Tibial artery (tissue), 4 donors: ENCODE measurements at regions not wholly inside any gene's neighbourhood (a gene's known extent, or its start where the extent isn't known, plus 50 kb on each side); places are given as distances from the start of the nearest gene placed in this dataset.

Experiments
- DNase-seq, 2 donors: peaks; one replicate each; pipeline ENCODE4 v3.0.0-alpha.2; 2019
- H3K27ac ChIP-seq, 2 donors: fragments of 200-600 bp; sonication (generic) in 1 of 2; 1 replicate in 1 of 2; 2 replicates in 1 of 2; pipeline ENCODE4 v1.5.1; 2018 to 2019; ENCODE audit warnings: mild to moderate bottlenecking in 1 of 2
- H3K27me3 ChIP-seq, 2 donors: fragments of 200-600 bp; sonication (generic) in 1 of 2; one replicate each; pipeline versions ENCODE4 v1.5.1 to v1.6.0; 2016 to 2019
- H3K36me3 ChIP-seq, 3 donors: fragments of 200-600 bp; sonication (generic) in 2 of 3; one replicate each; pipeline ENCODE4 v1.5.1; 2016 to 2019; ENCODE audit warnings: mild to moderate bottlenecking in 2 of 3
- H3K4me1 ChIP-seq, 4 donors: fragments of 200-600 bp; sonication (generic) in 2 of 4; 1 replicate in 3 of 4; 2 replicates in 1 of 4; pipeline ENCODE4 v1.5.1; 2016 to 2019
- H3K4me3 ChIP-seq, 2 donors: fragments of 200-600 bp; sonication (generic) in 1 of 2; 1 replicate in 1 of 2; 2 replicates in 1 of 2; pipeline ENCODE4 v1.5.1; 2018 to 2019; ENCODE audit warnings: mild to moderate bottlenecking in 2 of 2
- H3K9me3 ChIP-seq, 3 donors: fragments of 200-600 bp; sonication (generic) in 1 of 3; one replicate each; pipeline ENCODE4 v1.5.1; 2016 to 2019
- intact Hi-C: fragments of 100-400 bp; cut with DNase I; formaldehyde crosslinking; loops from one replicate; pipeline ENCODE4 v1.15.0; 2023; ENCODE audit warnings: low total_unique reads
- TF ChIP-seq, protein P1 (sequence below), 2 experiments: fragments of 200-600 bp in 1 of 2; fragments of 450-650 bp in 1 of 2; IDR thresholded peaks; one replicate each; pipeline ENCODE4 v1.5.1; 2017 to 2019; ENCODE audit warnings: antibody characterized with exemption in 2 of 2, mild to moderate bottlenecking in 1 of 2, moderate library complexity in 1 of 2

DNA sequence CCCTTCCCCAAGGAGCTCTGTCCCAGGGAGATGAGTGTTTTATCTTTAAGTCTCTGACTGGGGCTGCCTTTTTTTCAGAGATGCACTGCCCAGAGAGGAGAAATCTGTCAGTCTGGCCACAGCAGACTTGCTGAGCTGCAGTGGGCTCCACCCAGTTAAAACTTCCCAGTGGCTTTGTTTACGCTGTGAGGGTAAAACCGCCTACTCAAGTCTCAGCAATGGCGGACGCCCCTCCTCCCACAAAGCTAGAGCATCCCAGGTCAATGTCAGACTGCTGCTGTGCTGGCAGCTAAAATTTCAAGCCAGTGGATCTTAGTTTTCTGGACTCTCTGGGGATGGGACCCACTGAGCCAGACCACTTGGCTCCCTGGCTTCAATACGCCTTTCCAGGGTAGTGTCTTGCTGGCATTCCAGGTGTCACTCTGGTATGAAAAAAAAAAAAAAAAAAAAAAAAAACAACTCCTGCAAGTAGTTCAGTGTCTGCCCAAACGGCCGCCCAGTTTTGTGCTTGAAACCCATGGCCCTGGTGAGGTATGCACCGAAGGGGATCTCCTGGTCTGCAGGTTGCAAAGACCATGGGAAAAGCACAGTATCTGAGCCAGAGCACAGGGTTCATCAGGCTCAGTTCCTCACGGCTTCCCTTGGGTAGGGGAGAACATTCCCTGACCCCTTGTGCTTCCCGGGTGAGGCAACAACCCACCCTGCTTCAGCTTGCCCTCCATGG lies 1616.1 kb upstream of the ADGRL3 start:
- H3K36me3 ChIP-seq: no peaks in the 10 kb centered on the region
- H3K27me3 ChIP-seq: no peaks in the 10 kb centered on the region
- DNase-seq: no peak
- no peaks in the 10 kb centered on the region for H3K9me3 ChIP-seq
- TF ChIP-seq, protein P1, sequence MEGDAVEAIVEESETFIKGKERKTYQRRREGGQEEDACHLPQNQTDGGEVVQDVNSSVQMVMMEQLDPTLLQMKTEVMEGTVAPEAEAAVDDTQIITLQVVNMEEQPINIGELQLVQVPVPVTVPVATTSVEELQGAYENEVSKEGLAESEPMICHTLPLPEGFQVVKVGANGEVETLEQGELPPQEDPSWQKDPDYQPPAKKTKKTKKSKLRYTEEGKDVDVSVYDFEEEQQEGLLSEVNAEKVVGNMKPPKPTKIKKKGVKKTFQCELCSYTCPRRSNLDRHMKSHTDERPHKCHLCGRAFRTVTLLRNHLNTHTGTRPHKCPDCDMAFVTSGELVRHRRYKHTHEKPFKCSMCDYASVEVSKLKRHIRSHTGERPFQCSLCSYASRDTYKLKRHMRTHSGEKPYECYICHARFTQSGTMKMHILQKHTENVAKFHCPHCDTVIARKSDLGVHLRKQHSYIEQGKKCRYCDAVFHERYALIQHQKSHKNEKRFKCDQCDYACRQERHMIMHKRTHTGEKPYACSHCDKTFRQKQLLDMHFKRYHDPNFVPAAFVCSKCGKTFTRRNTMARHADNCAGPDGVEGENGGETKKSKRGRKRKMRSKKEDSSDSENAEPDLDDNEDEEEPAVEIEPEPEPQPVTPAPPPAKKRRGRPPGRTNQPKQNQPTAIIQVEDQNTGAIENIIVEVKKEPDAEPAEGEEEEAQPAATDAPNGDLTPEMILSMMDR (IDR thresholded peaks at IDR 0.05): no peak
- intact Hi-C loops: no loop called here
- H3K4me1 ChIP-seq: no peaks in the 10 kb centered on the region
- no peak overlapping the region for H3K27ac ChIP-seq
- H3K4me3 ChIP-seq: no peak overlapping the region

DNA sequence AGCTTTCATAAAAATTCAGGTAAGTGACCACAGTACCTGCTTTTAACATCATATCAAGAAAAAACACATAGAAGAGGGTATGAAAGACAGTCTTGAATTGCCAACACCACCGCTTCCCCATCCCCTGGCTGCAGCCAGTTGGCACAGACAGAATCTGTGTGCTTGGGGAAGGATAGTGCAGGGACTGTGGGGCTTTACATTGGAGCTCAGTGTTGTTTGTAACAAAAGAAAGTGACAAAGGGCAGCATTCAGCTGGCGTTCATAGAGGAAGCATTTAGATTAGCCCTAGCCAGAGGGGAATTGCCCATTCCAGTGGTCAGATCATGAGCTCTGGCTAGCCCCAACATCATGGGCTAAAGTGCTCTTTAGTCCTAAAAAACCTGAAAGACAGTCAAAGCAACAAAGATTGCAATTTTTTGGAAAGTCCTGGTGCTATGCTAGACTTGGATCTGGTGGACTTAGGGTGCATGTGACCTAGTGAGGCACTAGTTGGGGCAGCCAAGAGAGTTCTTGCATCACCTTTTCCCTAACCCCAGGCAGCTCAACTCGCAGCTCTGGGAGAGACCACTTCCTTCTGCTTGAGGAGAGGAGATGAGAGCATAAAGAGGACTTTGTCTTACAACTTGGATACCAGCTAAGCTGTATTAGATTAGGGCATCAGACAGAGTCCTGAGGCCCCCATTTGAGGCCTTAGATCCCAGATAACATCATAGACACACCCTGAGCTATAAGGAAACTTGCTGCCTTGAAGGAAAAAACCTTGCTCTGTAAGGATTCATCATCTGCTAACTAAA lies 1602.4 kb upstream of the ADGRL3 start:
- TF ChIP-seq, protein P1 (IDR thresholded peaks at IDR 0.05): no peak
- no peaks in the 10 kb centered on the region for H3K36me3 ChIP-seq
- H3K4me1 ChIP-seq: no peaks in the 10 kb centered on the region
- H3K27ac ChIP-seq: no peak overlapping the region
- no peaks in the 10 kb centered on the region for H3K9me3 ChIP-seq
- H3K4me3 ChIP-seq: no peak overlapping the region
- DNase-seq: no peak
- intact Hi-C loops: no loop called here
- H3K27me3 ChIP-seq: no peaks in the 10 kb centered on the region

DNA sequence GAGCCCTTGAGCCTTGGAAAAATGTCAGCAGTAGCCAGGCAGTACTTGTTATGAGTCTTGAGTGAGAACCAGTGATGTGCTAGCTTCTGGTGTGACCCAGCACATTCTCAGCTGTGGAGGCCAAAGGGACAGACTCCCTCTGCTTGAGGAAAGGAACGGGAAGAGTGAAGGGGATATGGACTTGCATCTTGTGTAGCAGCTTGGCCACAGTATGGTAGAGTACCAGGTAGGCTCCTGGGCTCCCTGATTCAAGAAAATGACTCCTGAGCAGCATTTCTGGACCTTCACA lies 1601.9 kb upstream of the ADGRL3 start:
- Histone ChIP-seq H3K9me3 (no peaks in the 10 kb centered on the region), H3K27me3 (no peaks in the 10 kb centered on the region), H3K4me3 (no peak overlapping the region), H3K4me1 (no peaks in the 10 kb centered on the region), H3K36me3 (no peaks in the 10 kb centered on the region), H3K27ac (no peak overlapping the region)
- intact Hi-C loops: no loop called here
- TF ChIP-seq, protein P1 (IDR thresholded peaks at IDR 0.05): no peak
- no peak for DNase-seq

DNA sequence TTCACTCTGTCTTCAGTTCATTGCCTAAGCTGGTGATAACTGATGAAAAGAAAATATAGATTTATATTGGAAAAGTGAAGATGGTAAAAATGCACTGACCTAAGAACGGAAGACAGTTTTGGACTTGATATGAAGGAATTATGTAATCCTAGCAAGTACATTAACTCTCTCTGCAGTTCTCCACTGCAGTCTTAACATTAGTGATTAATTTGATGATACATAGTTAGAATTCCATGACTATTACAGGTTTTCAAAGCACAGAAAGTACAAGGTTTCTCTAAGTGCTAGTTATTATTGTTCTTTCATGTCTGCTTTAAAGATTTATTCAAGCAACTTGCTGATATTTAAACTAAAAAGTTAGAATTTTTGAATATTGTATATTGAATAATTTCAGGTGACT lies 1591.7 kb upstream of the ADGRL3 start:
- intact Hi-C loops: no loop called here
- TF ChIP-seq, protein P1 (IDR thresholded peaks at IDR 0.05): no peak
- H3K36me3 ChIP-seq: no peaks in the 10 kb centered on the region
- H3K4me1 ChIP-seq: peaks cover 0 to 17% (median 2%) of the 10 kb centered on the region in 4 donors
- no peaks in the 10 kb centered on the region for H3K27me3 ChIP-seq
- H3K9me3 ChIP-seq: no peaks in the 10 kb centered on the region
- no peak overlapping the region for H3K27ac ChIP-seq
- no peak overlapping the region for H3K4me3 ChIP-seq
- DNase-seq: no peak

DNA sequence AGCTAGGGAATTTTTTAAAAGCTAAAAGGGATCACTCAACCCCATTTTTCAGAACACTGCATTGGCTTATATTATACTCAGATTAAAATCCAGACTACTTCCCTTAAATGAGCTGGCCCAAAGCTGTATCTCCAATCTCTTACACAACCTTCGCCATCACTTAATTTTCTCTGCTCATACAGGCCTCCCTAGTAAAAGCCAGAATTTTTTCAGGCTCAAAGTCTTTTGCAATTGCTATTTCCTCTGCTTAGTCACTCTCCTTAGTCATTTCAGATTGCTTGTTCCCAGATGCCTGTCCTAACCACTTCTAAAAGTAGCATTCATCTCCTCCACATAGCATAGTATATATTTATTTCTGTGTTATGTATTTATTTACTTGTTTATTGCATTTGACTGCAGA lies 1587.9 kb upstream of the ADGRL3 start:
- intact Hi-C loops: no loop called here
- DNase-seq: no peak
- Histone ChIP-seq H3K27me3 (no peaks in the 10 kb centered on the region), H3K9me3 (no peaks in the 10 kb centered on the region), H3K36me3 (no peaks in the 10 kb centered on the region), H3K4me3 (no peak overlapping the region), H3K4me1 (peaks cover 0 to 24% (median 2%) of the 10 kb centered on the region in 4 donors), H3K27ac (peak overlapping the region; percentile 28 to 55)
- TF ChIP-seq, protein P1 (IDR thresholded peaks at IDR 0.05): no peak
